ENCODE measurements at regions not wholly inside any gene's neighbourhood (a gene's known extent, or its start where the extent isn't known, plus 50 kb on each side); places are given as distances from the start of the nearest gene placed in this dataset.

DNA sequence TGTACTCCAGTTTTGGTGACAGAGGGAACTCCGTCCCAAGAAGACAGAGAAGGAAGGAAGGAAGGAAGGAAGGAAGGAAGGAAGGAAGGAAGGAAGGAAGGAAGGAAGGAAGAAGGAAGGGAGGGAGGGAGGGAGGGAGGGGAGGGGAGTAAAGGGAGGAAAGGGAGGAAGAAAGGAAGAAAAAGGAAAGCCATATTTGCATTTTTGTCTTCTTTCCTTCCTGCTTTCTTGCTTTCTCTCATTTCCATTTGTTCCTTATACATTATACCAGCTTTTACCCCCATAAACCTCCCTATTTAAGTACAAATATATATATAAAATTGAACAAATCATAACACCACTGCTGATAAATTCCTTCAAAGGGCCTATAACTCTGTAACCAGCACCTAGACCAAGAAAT is 151.8 kb downstream of the SMC2 start:
- TF ChIP-seq, protein P1, sequence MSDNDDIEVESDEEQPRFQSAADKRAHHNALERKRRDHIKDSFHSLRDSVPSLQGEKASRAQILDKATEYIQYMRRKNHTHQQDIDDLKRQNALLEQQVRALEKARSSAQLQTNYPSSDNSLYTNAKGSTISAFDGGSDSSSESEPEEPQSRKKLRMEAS (IDR thresholded peaks at IDR 0.05; ENCODE audit: insufficient read depth, insufficient read length) = no peak
- TF ChIP-seq, protein P2, sequence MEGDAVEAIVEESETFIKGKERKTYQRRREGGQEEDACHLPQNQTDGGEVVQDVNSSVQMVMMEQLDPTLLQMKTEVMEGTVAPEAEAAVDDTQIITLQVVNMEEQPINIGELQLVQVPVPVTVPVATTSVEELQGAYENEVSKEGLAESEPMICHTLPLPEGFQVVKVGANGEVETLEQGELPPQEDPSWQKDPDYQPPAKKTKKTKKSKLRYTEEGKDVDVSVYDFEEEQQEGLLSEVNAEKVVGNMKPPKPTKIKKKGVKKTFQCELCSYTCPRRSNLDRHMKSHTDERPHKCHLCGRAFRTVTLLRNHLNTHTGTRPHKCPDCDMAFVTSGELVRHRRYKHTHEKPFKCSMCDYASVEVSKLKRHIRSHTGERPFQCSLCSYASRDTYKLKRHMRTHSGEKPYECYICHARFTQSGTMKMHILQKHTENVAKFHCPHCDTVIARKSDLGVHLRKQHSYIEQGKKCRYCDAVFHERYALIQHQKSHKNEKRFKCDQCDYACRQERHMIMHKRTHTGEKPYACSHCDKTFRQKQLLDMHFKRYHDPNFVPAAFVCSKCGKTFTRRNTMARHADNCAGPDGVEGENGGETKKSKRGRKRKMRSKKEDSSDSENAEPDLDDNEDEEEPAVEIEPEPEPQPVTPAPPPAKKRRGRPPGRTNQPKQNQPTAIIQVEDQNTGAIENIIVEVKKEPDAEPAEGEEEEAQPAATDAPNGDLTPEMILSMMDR (IDR thresholded peaks at IDR 0.05; ENCODE audit: extremely low read depth in 1 of 2, insufficient read depth in 1 of 2, low read depth in 1 of 2, low read length in 2 of 2) = no peak
- no peak for TF ChIP-seq POLR2AphosphoS5 (IDR thresholded peaks at IDR 0.05; ENCODE audit: insufficient read depth, low read depth, low read length)
- TF ChIP-seq MYC (IDR thresholded peaks at IDR 0.05; ENCODE audit: low read depth, low read length) = no peak
- TF ChIP-seq POLR2A (IDR thresholded peaks at IDR 0.05; ENCODE audit: low read depth, low read length) = no peak
- no peak for TF ChIP-seq GATA2 (IDR thresholded peaks at IDR 0.05; ENCODE audit: insufficient read depth, insufficient read length, low read depth, low read length)
- no peak for TF ChIP-seq EZH2 (IDR thresholded peaks at IDR 0.05; ENCODE audit: borderline replicate concordance, low read depth, low read length, severe bottlenecking)
- no peak for TF ChIP-seq JUN (IDR thresholded peaks at IDR 0.05; ENCODE audit: borderline replicate concordance, insufficient read depth, insufficient read length, low read depth)

All from endothelial cell of umbilical vein (primary cell).